ENCODE measurements at regions not wholly inside any gene's neighbourhood (a gene's known extent, or its start where the extent isn't known, plus 50 kb on each side); places are given as distances from the start of the nearest gene placed in this dataset.

GRCh38 chr2:100730290-100730868 lies 89.6 kb upstream of the NPAS2 start:
- Histone ChIP-seq H3K4me3 (no peak overlapping the region), H3K9me3 (no peaks in the 10 kb centered on the region), H3K27ac (no peak overlapping the region), H3K36me3 (no peaks in the 10 kb centered on the region), H3K9ac (ENCODE audit: low read depth in 2 of 2, low read length in 2 of 2) (no peak overlapping the region), H3K27me3 (no peaks in the 10 kb centered on the region), H3K4me1 (no peaks in the 10 kb centered on the region)
- peak; percentile 77 for DNase-seq
- peak; percentile 68 for TF ChIP-seq CTCF (IDR thresholded peaks at IDR 0.05)
- intact Hi-C loops (cut with DNase I), result no loop called here

- no peaks in the 10 kb centered on the region for H3K9me3 ChIP-seq
- no peaks in the 10 kb centered on the region for H3K36me3 ChIP-seq
- no peak for DNase-seq
- intact Hi-C loops (cut with DNase I), result no loop called here
- no peak for TF ChIP-seq CTCF (IDR thresholded peaks at IDR 0.05)
- H3K27ac ChIP-seq, result no peak overlapping the region
- H3K4me3 ChIP-seq, result no peak overlapping the region
- H3K27me3 ChIP-seq, result no peaks in the 10 kb centered on the region
- H3K4me1 ChIP-seq, result no peaks in the 10 kb centered on the region
- no peak overlapping the region for H3K9ac ChIP-seq (ENCODE audit: low read depth in 2 of 2, low read length in 2 of 2)
These were observed 88.4 kb upstream of the NPAS2 start for GRCh38 chr2:100731535-100731981.

DNA sequence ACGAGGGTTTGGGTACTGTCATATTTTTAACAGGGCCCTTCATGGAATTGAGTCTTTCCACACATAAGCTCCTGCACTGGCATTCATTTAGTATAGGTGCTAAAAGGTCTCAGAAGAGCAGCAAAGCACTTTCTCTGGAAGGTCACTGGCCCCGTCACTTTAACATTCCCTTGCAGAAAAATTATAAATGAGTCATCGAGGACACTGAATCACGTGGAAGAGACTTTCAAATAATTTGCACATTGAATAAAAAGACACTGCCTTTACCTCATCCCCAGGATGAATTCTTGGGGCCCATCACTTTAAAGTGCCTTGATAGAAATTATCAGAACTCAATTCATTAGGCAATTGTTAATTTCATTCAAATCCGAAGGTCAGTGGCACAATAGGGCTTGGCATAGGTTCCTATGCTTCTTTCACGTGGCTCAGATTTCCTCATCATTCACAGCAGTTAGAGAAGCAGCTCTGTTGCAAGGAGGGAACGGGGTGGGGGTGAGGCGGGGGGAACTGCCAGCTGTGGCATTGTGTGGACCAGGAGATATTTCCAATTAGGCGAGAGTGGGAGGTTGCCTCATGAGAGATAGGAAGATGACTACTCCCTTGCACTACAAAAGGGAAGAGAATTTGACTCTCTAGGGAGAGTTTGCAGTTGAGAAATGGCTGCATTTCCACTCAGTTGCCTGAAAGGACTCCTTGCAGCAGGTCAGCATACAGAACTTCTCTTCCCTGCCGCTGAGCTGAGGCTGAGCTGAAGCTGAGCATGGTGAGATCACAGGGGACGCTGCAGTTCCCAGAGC lies 86.3 kb upstream of the NPAS2 start:
- no peak for TF ChIP-seq CTCF (IDR thresholded peaks at IDR 0.05)
- no peak overlapping the region for H3K27ac ChIP-seq
- intact Hi-C loops (cut with DNase I), result loop anchor here (2.0 kb wide), 1 partner anchor 251 kb away; no protein-coding TSS in a partner anchor
- no peaks in the 10 kb centered on the region for H3K9me3 ChIP-seq
- H3K4me3 ChIP-seq, result no peak overlapping the region
- H3K36me3 ChIP-seq, result no peaks in the 10 kb centered on the region
- DNase-seq, result no peak
- no peaks in the 10 kb centered on the region for H3K4me1 ChIP-seq
- no peak overlapping the region for H3K9ac ChIP-seq (ENCODE audit: low read depth in 2 of 2, low read length in 2 of 2)
- no peaks in the 10 kb centered on the region for H3K27me3 ChIP-seq

GRCh38 chr2:100736121-100736915 lies 83.6 kb upstream of the NPAS2 start:
- TF ChIP-seq CTCF (IDR thresholded peaks at IDR 0.05), result no peak
- intact Hi-C loops (cut with DNase I), result no loop called here

GRCh38 chr2:100739735-100740432 lies 80.1 kb upstream of the NPAS2 start:
- intact Hi-C loops (cut with DNase I), result no loop called here
- H3K27me3 ChIP-seq, result no peaks in the 10 kb centered on the region
- no peak overlapping the region for H3K4me3 ChIP-seq
- H3K36me3 ChIP-seq, result no peaks in the 10 kb centered on the region
- no peaks in the 10 kb centered on the region for H3K4me1 ChIP-seq
- no peaks in the 10 kb centered on the region for H3K9me3 ChIP-seq
- H3K9ac ChIP-seq (ENCODE audit: low read depth in 2 of 2, low read length in 2 of 2), result no peak overlapping the region
- DNase-seq, result no peak
- TF ChIP-seq CTCF (IDR thresholded peaks at IDR 0.05), result no peak
- H3K27ac ChIP-seq, result no peak overlapping the region

More at GRCh38 chr2:100736121-100736915, 83.6 kb upstream of the NPAS2 start:
- Histone ChIP-seq H3K4me1 (no peaks in the 10 kb centered on the region), H3K27me3 (no peaks in the 10 kb centered on the region), H3K9me3 (no peaks in the 10 kb centered on the region), H3K27ac (no peak overlapping the region), H3K9ac (ENCODE audit: low read depth in 2 of 2, low read length in 2 of 2) (no peak overlapping the region), H3K36me3 (no peaks in the 10 kb centered on the region), H3K4me3 (no peak overlapping the region)
- DNase-seq, result no peak
